ENCODE measurements at regions not wholly inside any gene's neighbourhood (a gene's known extent, or its start where the extent isn't known, plus 50 kb on each side); places are given as distances from the start of the nearest gene placed in this dataset.

GRCh38 chr7:17672783-17673182 lies 267.5 kb downstream of the SNX13 start:
- no peak for TF ChIP-seq CTCF (IDR thresholded peaks at IDR 0.05)
- TF ChIP-seq POLR2A (IDR thresholded peaks at IDR 0.05): no peak
- no peak for TF ChIP-seq POLR2AphosphoS5 (IDR thresholded peaks at IDR 0.05; ENCODE audit: insufficient read depth in 1 of 2, low read depth in 1 of 2)

Measured in vagina (tissue), 2 donors.